PC-9 (cell line): ENCODE measurements at regions not wholly inside any gene's neighbourhood (a gene's known extent, or its start where the extent isn't known, plus 50 kb on each side); places are given as distances from the start of the nearest gene placed in this dataset.

Source experiments
- CTCF ChIP-seq: fragments of 200-600 bp; sonication (generic); conservative IDR thresholded peaks from 2 replicates; pipeline ENCODE4 v1.6.1; 2017; ENCODE audit warnings: mixed run types, antibody characterized with exemption, mild to moderate bottlenecking, moderate library complexity
- EZH2 ChIP-seq: fragments of 200-600 bp; sonication (generic); IDR thresholded peaks from 2 replicates; pipeline ENCODE4 v1.8.0; 2017; ENCODE audit warnings: antibody characterized with exemption, low read depth

GRCh38 chr7:24191362-24191761 lies 92.6 kb upstream of the NPY start:
- TF ChIP-seq CTCF: no peak
- TF ChIP-seq EZH2: no peak
